ENCODE measurements at regions not wholly inside any gene's neighbourhood (a gene's known extent, or its start where the extent isn't known, plus 50 kb on each side); places are given as distances from the start of the nearest gene placed in this dataset.
A peak's percentile ranks its signal among the peaks of the same experiment; 100 is the strongest.

- ATAC-seq (peak in 1 of 2 experiments; percentile 57; a peak in 2 of 6 replicates), FAIRE-seq (no peak), DNase-seq (ENCODE audit: low read depth in 1 of 2, low spot score in 1 of 2) (peak in 1 of 2 experiments; percentile 25)
- Histone ChIP-seq H3K27ac (peak overlapping the region; percentile 56 to 80), H3K4me3 (no peak overlapping the region), H3K9me3 (no peaks in the 10 kb centered on the region), H3K4me2 (peak overlapping the region; percentile 42), H3K4me1 (peaks cover 14% of the 10 kb centered on the region)
- ChIA-PET POLR2A (no interaction called here), CTCF (no interaction called here)
- WGBS (ENCODE audit: missing lambda C conversion rate) = 66% methylated on average over 4 of the region's 4 CpGs
- TF ChIP-seq FOSL2 (IDR thresholded peaks at IDR 0.05) (0 out of 2 replicates have a peak, but pooled peaks have one; percentile 18), FOSL2 (CRISPR knock-in tag; IDR thresholded peaks at IDR 0.05) (peak; percentile 23; the same call in 1 of the 2 replicates), MAX (IDR thresholded peaks at IDR 0.05) (0 out of 2 replicates have a peak, but pooled peaks have one; percentile 37), HOXA7 (CRISPR knock-in tag; IDR thresholded peaks at IDR 0.05) (no peak)
Measured at GRCh38 chr13:44801990-44802389, 187.3 kb downstream of the NUFIP1 start.

DNA sequence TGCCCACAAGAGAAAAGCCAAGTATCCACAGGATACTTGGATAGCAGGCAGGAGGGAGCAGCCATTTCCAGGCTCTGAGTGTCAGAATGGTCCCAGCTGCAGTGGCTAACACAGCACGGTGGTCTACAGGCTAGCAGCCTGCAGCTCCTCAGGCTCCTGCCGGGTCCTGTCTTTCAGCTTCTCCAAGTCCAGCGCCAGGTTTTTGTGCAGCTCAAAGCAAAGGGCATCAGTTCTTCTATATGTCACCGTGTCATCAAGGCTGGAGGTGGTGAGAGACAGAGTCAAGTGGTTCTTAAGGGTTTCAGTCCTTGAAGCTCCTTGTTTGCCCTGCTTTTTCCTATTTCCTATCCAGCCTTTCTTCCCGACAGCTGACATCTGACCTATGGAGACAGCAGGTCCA lies 188.6 kb downstream of the NUFIP1 start:
- DNase-seq (ENCODE audit: low read depth in 1 of 2, low spot score in 1 of 2) (no peak), FAIRE-seq (no peak), ATAC-seq (no peak)
- H3K27ac ChIP-seq = no peak overlapping the region; a peak in 2 of 6 replicates
- peaks cover 14% of the 10 kb centered on the region for H3K4me1 ChIP-seq
- ChIA-PET CTCF (interaction anchor here (0.6 kb wide), 1 partner anchor 245 kb away, joined by 3 read pairs; no protein-coding TSS in a partner anchor), POLR2A (interaction anchor here (1.0 kb wide), 1 partner anchor 74 kb away, joined by 3 read pairs; no protein-coding TSS in a partner anchor)
- WGBS (ENCODE audit: missing lambda C conversion rate) = 95% methylated on average over 5 of the region's 5 CpGs
- H3K4me2 ChIP-seq = no peak overlapping the region
- H3K9me3 ChIP-seq = no peaks in the 10 kb centered on the region
- TF ChIP-seq, protein P1, sequence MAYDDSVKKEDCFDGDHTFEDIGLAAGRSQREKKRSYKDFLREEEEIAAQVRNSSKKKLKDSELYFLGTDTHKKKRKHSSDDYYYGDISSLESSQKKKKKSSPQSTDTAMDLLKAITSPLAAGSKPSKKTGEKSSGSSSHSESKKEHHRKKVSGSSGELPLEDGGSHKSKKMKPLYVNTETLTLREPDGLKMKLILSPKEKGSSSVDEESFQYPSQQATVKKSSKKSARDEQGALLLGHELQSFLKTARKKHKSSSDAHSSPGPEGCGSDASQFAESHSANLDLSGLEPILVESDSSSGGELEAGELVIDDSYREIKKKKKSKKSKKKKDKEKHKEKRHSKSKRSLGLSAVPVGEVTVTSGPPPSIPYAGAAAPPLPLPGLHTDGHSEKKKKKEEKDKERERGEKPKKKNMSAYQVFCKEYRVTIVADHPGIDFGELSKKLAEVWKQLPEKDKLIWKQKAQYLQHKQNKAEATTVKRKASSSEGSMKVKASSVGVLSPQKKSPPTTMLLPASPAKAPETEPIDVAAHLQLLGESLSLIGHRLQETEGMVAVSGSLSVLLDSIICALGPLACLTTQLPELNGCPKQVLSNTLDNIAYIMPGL (CRISPR knock-in tag; IDR thresholded peaks at IDR 0.05; ENCODE audit: borderline replicate concordance) = no peak
- TF ChIP-seq TFCP2L1 (CRISPR knock-in tag; IDR thresholded peaks at IDR 0.05) = no peak
- TF ChIP-seq MYC (IDR thresholded peaks at IDR 0.05; ENCODE audit: borderline replicate concordance, low read length) = no peak
- TF ChIP-seq NFE2L2 (conservative IDR thresholded peaks at IDR 0.05; ENCODE audit: low read length) = no peak
- TF ChIP-seq HOXB5 (CRISPR knock-in tag; IDR thresholded peaks at IDR 0.05) = no peak
- TF ChIP-seq HOXA7 (CRISPR knock-in tag; IDR thresholded peaks at IDR 0.05) = no peak
- TF ChIP-seq ZFP36 (IDR thresholded peaks at IDR 0.05; ENCODE audit: borderline replicate concordance, partially characterized antibody) = no peak
- TF ChIP-seq REST (IDR thresholded peaks at IDR 0.05) = no peak
- no peak for TF ChIP-seq ELK1 (IDR thresholded peaks at IDR 0.05; ENCODE audit: low read depth, low read length)
- no peak for TF ChIP-seq JUNB (IDR thresholded peaks at IDR 0.05)
- TF ChIP-seq SREBF2 (IDR thresholded peaks at IDR 0.05) = no peak
- TF ChIP-seq CBX8 (IDR thresholded peaks at IDR 0.05) = no peak
- TF ChIP-seq EP300 (IDR thresholded peaks at IDR 0.05) = no peak
- no peak for TF ChIP-seq NPAS2 (CRISPR knock-in tag; IDR thresholded peaks at IDR 0.05; ENCODE audit: borderline replicate concordance)
- no peak for TF ChIP-seq HOXB13 (CRISPR knock-in tag; IDR thresholded peaks at IDR 0.05; ENCODE audit: low read depth)
- TF ChIP-seq PHF8 (IDR thresholded peaks at IDR 0.05; ENCODE audit: borderline replicate concordance, low read depth) = no peak
- no peak for TF ChIP-seq GATA3 (IDR thresholded peaks at IDR 0.05; ENCODE audit: borderline replicate concordance)
- TF ChIP-seq JUN (IDR thresholded peaks at IDR 0.05) = no peak
- TF ChIP-seq, protein P2, sequence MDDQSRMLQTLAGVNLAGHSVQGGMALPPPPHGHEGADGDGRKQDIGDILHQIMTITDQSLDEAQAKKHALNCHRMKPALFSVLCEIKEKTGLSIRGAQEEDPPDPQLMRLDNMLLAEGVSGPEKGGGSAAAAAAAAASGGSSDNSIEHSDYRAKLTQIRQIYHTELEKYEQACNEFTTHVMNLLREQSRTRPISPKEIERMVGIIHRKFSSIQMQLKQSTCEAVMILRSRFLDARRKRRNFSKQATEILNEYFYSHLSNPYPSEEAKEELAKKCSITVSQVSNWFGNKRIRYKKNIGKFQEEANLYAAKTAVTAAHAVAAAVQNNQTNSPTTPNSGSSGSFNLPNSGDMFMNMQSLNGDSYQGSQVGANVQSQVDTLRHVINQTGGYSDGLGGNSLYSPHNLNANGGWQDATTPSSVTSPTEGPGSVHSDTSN (IDR thresholded peaks at IDR 0.05) = no peak
- TF ChIP-seq KDM1A (IDR thresholded peaks at IDR 0.05; ENCODE audit: low read depth) = no peak
- H3K4me3 ChIP-seq = no peak overlapping the region
